SK-N-MC (cell line): ENCODE measurements at regions not wholly inside any gene's neighbourhood (a gene's known extent, or its start where the extent isn't known, plus 50 kb on each side); places are given as distances from the start of the nearest gene placed in this dataset.
"Not testable (repeated sequence)": the region's sequence is repeated elsewhere in the genome, so short reads cannot be mapped to it uniquely, and the experiment has no call there.

Experiments used
- DNase-seq: peaks from one replicate; pipeline ENCODE4 v3.0.0-alpha.2; 2011; ENCODE audit warnings: low read depth, low spot score
- H3K27ac ChIP-seq: fragments of 200-600 bp; sonication (generic); 2 replicates; pipeline ENCODE4 v1.5.1; 2016; ENCODE audit warnings: mixed run types
- H3K36me3 ChIP-seq: fragments of 200-600 bp; sonication (generic); 2 replicates; pipeline ENCODE4 v1.6.1; 2017; ENCODE audit warnings: antibody characterized with exemption, low read length, mixed read lengths; ENCODE audit not compliant: insufficient read depth
- H3K4me3 ChIP-seq: fragments of 200-600 bp; sonication (generic); 2 replicates; pipeline ENCODE4 v1.5.1; 2016
- H3K9ac ChIP-seq: fragments of 200-600 bp; sonication (generic); 2 replicates; pipeline ENCODE4 v1.8.0; 2017; ENCODE audit warnings: mixed run types, mixed read lengths; ENCODE audit not compliant: insufficient read length
- H3K9me3 ChIP-seq: fragments of 200-600 bp; sonication (generic); 2 replicates; pipeline ENCODE4 v1.6.1; 2017; ENCODE audit warnings: low read depth, mild to moderate bottlenecking, antibody characterized with exemption, low read length, moderate library complexity, mixed read lengths
- EZH2 ChIP-seq: fragments of 200-600 bp; sonication (generic); IDR thresholded peaks from one replicate; pipeline ENCODE4 v1.6.1; 2017; ENCODE audit warnings: antibody characterized with exemption
- FOXP2 ChIP-seq: optimal IDR thresholded peaks from 2 replicates; pipeline ENCODE3; 2011; ENCODE audit warnings: mild to moderate bottlenecking, moderate library complexity; ENCODE audit not compliant: insufficient read depth; ENCODE audit errors: extremely low read length, control extremely low read depth
- POLR2AphosphoS5 ChIP-seq: IDR thresholded peaks from 2 replicates; pipeline ENCODE4 v1.6.1; 2012; ENCODE audit warnings: mild to moderate bottlenecking, low read depth, low read length, borderline replicate concordance

GRCh38 chr3:75218577-75218976, 445.6 kb upstream of the FRG2C start:
- no peaks in the 10 kb centered on the region for H3K9me3 ChIP-seq
- no peaks in the 10 kb centered on the region for H3K36me3 ChIP-seq
- H3K9ac ChIP-seq: no peak overlapping the region
- no peak overlapping the region for H3K4me3 ChIP-seq
- DNase-seq: no peak
- H3K27ac ChIP-seq: no peak overlapping the region
- no peak for TF ChIP-seq FOXP2
- no peak for TF ChIP-seq POLR2AphosphoS5
- no peak for TF ChIP-seq EZH2

GRCh38 chr3:75220932-75221331, 443.2 kb upstream of the FRG2C start:
- no peak for TF ChIP-seq EZH2
- TF ChIP-seq FOXP2: no peak
- no peak for TF ChIP-seq POLR2AphosphoS5
- no peaks in the 10 kb centered on the region for H3K9me3 ChIP-seq
- no peak for DNase-seq

GRCh38 chr3:75224412-75224811, 439.7 kb upstream of the FRG2C start:
- TF ChIP-seq FOXP2 (no peak), POLR2AphosphoS5 (no peak), EZH2 (no peak)
- Histone ChIP-seq H3K4me3 (no peak overlapping the region), H3K9ac (no peak overlapping the region), H3K9me3 (no peaks in the 10 kb centered on the region), H3K27ac (no peak overlapping the region), H3K36me3 (no peaks in the 10 kb centered on the region)
- DNase-seq: no peak

More at GRCh38 chr3:75220932-75221331, 443.2 kb upstream of the FRG2C start:
- Histone ChIP-seq H3K36me3 (no peaks in the 10 kb centered on the region), H3K27ac (no peak overlapping the region), H3K9ac (no peak overlapping the region), H3K4me3 (no peak overlapping the region)

GRCh38 chr3:75232216-75232615, 431.9 kb upstream of the FRG2C start:
- Histone ChIP-seq H3K4me3 (no peak overlapping the region), H3K36me3 (no peaks in the 10 kb centered on the region), H3K27ac (no peak overlapping the region), H3K9me3 (no peaks in the 10 kb centered on the region), H3K9ac (no peak overlapping the region)
- DNase-seq: no peak
- TF ChIP-seq FOXP2: no peak
- no peak for TF ChIP-seq POLR2AphosphoS5
- no peak for TF ChIP-seq EZH2

- TF ChIP-seq POLR2AphosphoS5 (no peak), FOXP2 (no peak), EZH2 (no peak)
- H3K4me3 ChIP-seq: no peak overlapping the region
- H3K9ac ChIP-seq: no peak overlapping the region
- DNase-seq: no peak
- H3K36me3 ChIP-seq: no peaks in the 10 kb centered on the region
- no peak overlapping the region for H3K27ac ChIP-seq
- H3K9me3 ChIP-seq: no peaks in the 10 kb centered on the region
These were observed 428.5 kb upstream of the FRG2C start for GRCh38 chr3:75235631-75236030.

- Histone ChIP-seq H3K36me3 (no peaks in the 10 kb centered on the region), H3K4me3 (no peak overlapping the region), H3K27ac (no peak overlapping the region), H3K9me3 (no peaks in the 10 kb centered on the region), H3K9ac (no peak overlapping the region)
- no peak for DNase-seq
- no peak for TF ChIP-seq POLR2AphosphoS5
- no peak for TF ChIP-seq FOXP2
- TF ChIP-seq EZH2: no peak
These were observed 427.1 kb upstream of the FRG2C start for GRCh38 chr3:75237053-75237452.

- Histone ChIP-seq H3K36me3 (no peaks in the 10 kb centered on the region), H3K4me3 (no peak overlapping the region), H3K9me3 (no peaks in the 10 kb centered on the region), H3K9ac (no peak overlapping the region), H3K27ac (no peak overlapping the region)
- DNase-seq: no peak
- no peak for TF ChIP-seq POLR2AphosphoS5
- TF ChIP-seq EZH2: no peak
- TF ChIP-seq FOXP2: no peak
These were observed 426.7 kb upstream of the FRG2C start for GRCh38 chr3:75237477-75237876.

GRCh38 chr3:75241226-75241962, 422.7 kb upstream of the FRG2C start:
- H3K36me3 ChIP-seq, H3K27ac ChIP-seq, H3K4me3 ChIP-seq, DNase-seq, H3K9me3 ChIP-seq, H3K9ac ChIP-seq: not testable (repeated sequence)

- no peaks in the 10 kb centered on the region for H3K9me3 ChIP-seq
- no peaks in the 10 kb centered on the region for H3K36me3 ChIP-seq
- H3K4me3 ChIP-seq: no peak overlapping the region
- no peak for TF ChIP-seq FOXP2
- TF ChIP-seq EZH2: no peak
- TF ChIP-seq POLR2AphosphoS5: no peak
- DNase-seq: no peak
- no peak overlapping the region for H3K27ac ChIP-seq
- H3K9ac ChIP-seq: no peak overlapping the region
These were observed 422.0 kb upstream of the FRG2C start for GRCh38 chr3:75242012-75242735.
